ENCODE measurements at regions not wholly inside any gene's neighbourhood (a gene's known extent, or its start where the extent isn't known, plus 50 kb on each side); places are given as distances from the start of the nearest gene placed in this dataset.

- TF ChIP-seq EP300 (IDR thresholded peaks at IDR 0.05) (no peak), CTCF (IDR thresholded peaks at IDR 0.05) (no peak)
Measured at GRCh38 chr2:195359043-195359735, 297.8 kb upstream of the SLC39A10 start.

Data from stomach (tissue), 4 donors.